ENCODE measurements at regions not wholly inside any gene's neighbourhood (a gene's known extent, or its start where the extent isn't known, plus 50 kb on each side); places are given as distances from the start of the nearest gene placed in this dataset.

GRCh38 chr2:156792242-156792840 is 356.2 kb downstream of the GPD2 start:
- DNase-seq (ENCODE audit: extremely low read depth, insufficient read length): no peak
- TF ChIP-seq CTCF (IDR thresholded peaks at IDR 0.05; ENCODE audit: insufficient read depth, low read length, poor library complexity, severe bottlenecking): no peak

DNA sequence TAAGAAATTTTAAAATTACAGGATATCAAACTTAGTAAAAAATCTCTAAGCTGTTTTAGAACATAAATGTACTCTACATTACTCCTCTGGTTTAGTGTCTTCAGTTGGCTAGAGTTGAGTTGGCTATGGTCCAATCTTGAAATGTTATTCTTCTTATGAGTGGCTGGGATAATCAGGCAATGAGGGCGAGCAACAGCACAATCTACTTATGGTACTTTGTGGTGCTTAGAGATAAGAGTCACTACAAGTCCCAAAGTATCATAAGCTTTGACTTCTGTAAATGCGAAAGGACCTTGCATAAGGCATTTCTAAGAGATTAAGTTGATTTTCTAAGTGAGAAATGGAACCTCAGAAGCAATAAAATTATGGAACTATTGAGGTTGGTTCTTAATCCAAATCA is 361.7 kb downstream of the GPD2 start:
- TF ChIP-seq CTCF (IDR thresholded peaks at IDR 0.05; ENCODE audit: insufficient read depth, low read length, poor library complexity, severe bottlenecking): no peak
- Histone ChIP-seq H3K27me3 (replicated peaks; ENCODE audit: control insufficient read depth, insufficient read depth, low read length) (no peaks in the 10 kb centered on the region), H3K36me3 (ENCODE audit: control insufficient read depth, insufficient read depth, low read length) (no peaks in the 10 kb centered on the region), H3K4me3 (replicated peaks; ENCODE audit: low read depth, low read length) (no peak overlapping the region)
- DNase-seq (ENCODE audit: extremely low read depth, insufficient read length): no peak

More at GRCh38 chr2:156792242-156792840, 356.2 kb downstream of the GPD2 start:
- H3K4me3 ChIP-seq (replicated peaks; ENCODE audit: low read depth, low read length): no peak overlapping the region
- H3K27me3 ChIP-seq (replicated peaks; ENCODE audit: control insufficient read depth, insufficient read depth, low read length): no peaks in the 10 kb centered on the region
- H3K36me3 ChIP-seq (ENCODE audit: control insufficient read depth, insufficient read depth, low read length): no peaks in the 10 kb centered on the region

DNA sequence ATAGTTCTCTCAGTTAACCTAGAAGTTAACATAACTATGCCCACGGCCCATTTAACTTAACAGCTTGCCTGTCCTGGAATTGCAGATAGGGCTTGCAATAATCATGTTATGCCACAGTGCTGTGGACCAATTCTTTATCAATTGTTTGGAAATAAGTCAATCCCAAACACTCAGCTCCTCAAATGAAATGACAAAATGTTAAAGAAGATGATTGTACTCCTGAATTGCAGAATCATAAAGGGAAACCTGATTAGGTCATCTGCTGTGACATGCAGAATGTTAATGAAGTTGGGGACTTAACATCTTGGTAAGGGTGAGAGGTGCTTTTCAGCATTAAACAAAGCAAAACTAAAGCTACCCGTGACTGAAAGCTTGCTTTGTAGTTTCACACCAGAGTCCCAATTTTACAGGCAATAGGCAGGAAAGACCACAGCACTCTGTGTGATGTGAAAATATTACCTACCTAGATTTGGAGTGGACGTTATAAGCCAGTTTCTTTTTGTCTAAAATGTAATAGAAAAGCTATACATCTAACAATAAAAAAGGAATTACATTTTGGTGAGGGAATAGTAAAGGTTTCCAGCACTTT is 364.0 kb downstream of the GPD2 start:
- DNase-seq (ENCODE audit: extremely low read depth, insufficient read length): no peak
- H3K27me3 ChIP-seq (replicated peaks; ENCODE audit: control insufficient read depth, insufficient read depth, low read length): no peaks in the 10 kb centered on the region
- no peaks in the 10 kb centered on the region for H3K36me3 ChIP-seq (ENCODE audit: control insufficient read depth, insufficient read depth, low read length)
- no peak overlapping the region for H3K4me3 ChIP-seq (replicated peaks; ENCODE audit: low read depth, low read length)
- no peak for TF ChIP-seq CTCF (IDR thresholded peaks at IDR 0.05; ENCODE audit: insufficient read depth, low read length, poor library complexity, severe bottlenecking)

DNA sequence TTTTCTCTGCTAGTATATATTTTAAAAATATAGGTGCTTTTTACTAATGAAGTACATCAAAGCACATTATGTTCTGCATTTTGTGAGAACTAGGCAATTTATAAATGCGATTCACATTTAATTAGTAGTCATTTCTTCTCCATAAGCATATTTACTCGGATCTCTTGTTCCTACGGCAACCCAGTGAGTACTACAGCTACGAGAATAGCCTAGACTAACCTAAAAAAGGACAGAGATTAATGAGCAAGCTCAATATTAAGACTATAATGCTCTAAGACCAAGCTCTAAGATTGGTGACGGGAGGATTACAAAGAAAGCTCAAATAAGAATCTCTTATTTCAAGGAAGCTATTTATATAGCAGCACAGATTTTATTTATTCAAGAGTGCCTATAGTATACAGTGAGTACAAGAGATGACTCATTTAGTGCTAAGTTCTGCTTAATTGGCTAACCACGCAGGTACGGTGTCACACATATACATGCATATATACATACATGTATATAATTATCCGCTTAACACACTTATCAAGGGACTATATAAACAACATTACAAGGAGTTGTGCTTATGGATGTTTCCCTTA is 364.7 kb downstream of the GPD2 start:
- no peaks in the 10 kb centered on the region for H3K27me3 ChIP-seq (replicated peaks; ENCODE audit: control insufficient read depth, insufficient read depth, low read length)
- H3K4me3 ChIP-seq (replicated peaks; ENCODE audit: low read depth, low read length): no peak overlapping the region
- DNase-seq (ENCODE audit: extremely low read depth, insufficient read length): no peak
- no peak for TF ChIP-seq CTCF (IDR thresholded peaks at IDR 0.05; ENCODE audit: insufficient read depth, low read length, poor library complexity, severe bottlenecking)
- no peaks in the 10 kb centered on the region for H3K36me3 ChIP-seq (ENCODE audit: control insufficient read depth, insufficient read depth, low read length)

DNA sequence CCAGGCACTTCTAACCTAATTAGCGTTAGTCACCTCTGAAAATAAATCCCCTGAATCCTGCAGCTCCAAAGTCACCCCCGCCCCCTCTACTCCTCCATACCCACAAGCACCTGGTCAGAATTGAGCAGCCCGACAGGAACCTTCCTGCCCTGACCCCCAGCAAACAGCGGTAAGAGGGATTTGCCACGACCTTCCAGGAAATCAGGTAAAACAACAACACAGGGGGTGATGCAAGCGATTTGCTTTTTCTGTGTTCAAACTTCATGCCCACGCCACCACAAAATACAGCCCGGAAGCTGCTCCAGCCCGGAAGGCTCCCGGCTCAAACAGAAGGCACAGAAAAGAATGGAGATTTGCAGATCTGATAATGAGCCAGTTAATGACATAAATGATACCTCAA is 367.1 kb downstream of the GPD2 start:
- H3K27me3 ChIP-seq (replicated peaks; ENCODE audit: control insufficient read depth, insufficient read depth, low read length): no peaks in the 10 kb centered on the region
- DNase-seq (ENCODE audit: extremely low read depth, insufficient read length): no peak
- H3K36me3 ChIP-seq (ENCODE audit: control insufficient read depth, insufficient read depth, low read length): no peaks in the 10 kb centered on the region
- no peak for TF ChIP-seq CTCF (IDR thresholded peaks at IDR 0.05; ENCODE audit: insufficient read depth, low read length, poor library complexity, severe bottlenecking)
- H3K4me3 ChIP-seq (replicated peaks; ENCODE audit: low read depth, low read length): no peak overlapping the region

Data from GM06990 (cell line).